ENCODE measurements at regions not wholly inside any gene's neighbourhood (a gene's known extent, or its start where the extent isn't known, plus 50 kb on each side); places are given as distances from the start of the nearest gene placed in this dataset.

GRCh38 chr4:121448231-121448630, 67.4 kb upstream of the QRFPR start:
- no peak for TF ChIP-seq CTCF (IDR thresholded peaks at IDR 0.05)
- no peak for TF ChIP-seq EZH2 (IDR thresholded peaks at IDR 0.05)
- no peak for TF ChIP-seq EZH2phosphoT487 (IDR thresholded peaks at IDR 0.05)
